ENCODE measurements at regions not wholly inside any gene's neighbourhood (a gene's known extent, or its start where the extent isn't known, plus 50 kb on each side); places are given as distances from the start of the nearest gene placed in this dataset.
"Not testable (repeated sequence)": the region's sequence is repeated elsewhere in the genome, so short reads cannot be mapped to it uniquely, and the experiment has no call there.

GRCh38 chr9:75628952-75629351, 261.5 kb upstream of the PCSK5 start:
- no peak for DNase-seq

GRCh38 chr9:75633451-75634057, 256.9 kb upstream of the PCSK5 start:
- DNase-seq, result no peak

- DNase-seq, result no peak
Measured at GRCh38 chr9:75636427-75637045, 253.9 kb upstream of the PCSK5 start.

GRCh38 chr9:75639971-75640610, 250.4 kb upstream of the PCSK5 start:
- no peak for DNase-seq

- no peak for DNase-seq
Measured at GRCh38 chr9:75642522-75642921, 248.0 kb upstream of the PCSK5 start.

GRCh38 chr9:75644649-75645048, 245.8 kb upstream of the PCSK5 start:
- no peak for DNase-seq

GRCh38 chr9:75648034-75648433, 242.4 kb upstream of the PCSK5 start:
- DNase-seq, result no peak

GRCh38 chr9:75649060-75649459, 241.4 kb upstream of the PCSK5 start:
- DNase-seq, result no peak

- no peak for DNase-seq
Measured at GRCh38 chr9:75651709-75652108, 238.8 kb upstream of the PCSK5 start.

GRCh38 chr9:75653335-75653734, 237.1 kb upstream of the PCSK5 start:
- DNase-seq, result no peak

GRCh38 chr9:75653750-75654149, 236.7 kb upstream of the PCSK5 start:
- DNase-seq, result no peak

- no peak for DNase-seq
Measured at GRCh38 chr9:75657015-75657414, 233.5 kb upstream of the PCSK5 start.

- DNase-seq, result no peak
Measured at GRCh38 chr9:75658301-75658905, 232.1 kb upstream of the PCSK5 start.

- DNase-seq, result no peak
Measured at GRCh38 chr9:75664597-75664996, 225.9 kb upstream of the PCSK5 start.

- no peak for DNase-seq
Measured at GRCh38 chr9:75666856-75667554, 223.5 kb upstream of the PCSK5 start.

- DNase-seq, result no peak
Measured at GRCh38 chr9:75669721-75670120, 220.8 kb upstream of the PCSK5 start.

GRCh38 chr9:75671354-75671753, 219.1 kb upstream of the PCSK5 start:
- DNase-seq, result no peak

- no peak for DNase-seq
Measured at GRCh38 chr9:75672478-75672877, 218.0 kb upstream of the PCSK5 start.

- DNase-seq, result no peak
Measured at GRCh38 chr9:75683591-75683990, 206.9 kb upstream of the PCSK5 start.

GRCh38 chr9:75685062-75685461, 205.4 kb upstream of the PCSK5 start:
- peak; percentile 5 for DNase-seq

- DNase-seq, result no peak
Measured at GRCh38 chr9:75687359-75687953, 203.0 kb upstream of the PCSK5 start.

GRCh38 chr9:75690551-75690950, 199.9 kb upstream of the PCSK5 start:
- not testable (repeated sequence) for DNase-seq

- DNase-seq, result no peak
Measured at GRCh38 chr9:75691408-75691807, 199.1 kb upstream of the PCSK5 start.
